HL-60 (cell line): ENCODE measurements at regions not wholly inside any gene's neighbourhood (a gene's known extent, or its start where the extent isn't known, plus 50 kb on each side); places are given as distances from the start of the nearest gene placed in this dataset.
"Not testable (repeated sequence)": the region's sequence is repeated elsewhere in the genome, so short reads cannot be mapped to it uniquely, and the experiment has no call there.

ENCODE experiments used
- DNase-seq, 2 experiments: peaks; one replicate each; pipeline ENCODE4 v3.0.0-alpha.2; 2010 to 2020; ENCODE audit warnings: low read depth in 1 of 2, low spot score in 1 of 2
- H3K27ac ChIP-seq: fragments of 250-450 bp; sonication (Bioruptor Pico); replicated peaks from 2 replicates; pipeline ENCODE4 v1.5.1; 2020; ENCODE audit warnings: mild to moderate bottlenecking, moderate library complexity
- H3K27me3 ChIP-seq: fragments of 250-450 bp; sonication (Bioruptor Pico); 2 replicates; pipeline ENCODE4 v1.5.1; 2021; ENCODE audit warnings: mild to moderate bottlenecking, moderate library complexity; ENCODE audit not compliant: insufficient read depth, poor library complexity, severe bottlenecking
- H3K4me3 ChIP-seq: replicated peaks from 2 replicates; pipeline ENCODE4 v1.5.1; 2011; ENCODE audit warnings: mild to moderate bottlenecking, control low read depth, low read length; ENCODE audit not compliant: insufficient read depth
- CTCF ChIP-seq: IDR thresholded peaks from one replicate; pipeline ENCODE4 v1.5.1; 2011; ENCODE audit warnings: low read length, control low read depth, inconsistent platforms; ENCODE audit not compliant: insufficient read depth
- GABPA ChIP-seq: IDR thresholded peaks from 2 replicates; pipeline ENCODE4 v1.6.1; 2012; ENCODE audit warnings: low read depth
- POLR2AphosphoS5 ChIP-seq: IDR thresholded peaks from 2 replicates; pipeline ENCODE4 v1.6.1; 2012; ENCODE audit warnings: low read depth
- REST ChIP-seq: IDR thresholded peaks from 2 replicates; pipeline ENCODE4 v1.6.1; 2012; ENCODE audit warnings: low read depth; ENCODE audit not compliant: insufficient replicate concordance
- SPI1 ChIP-seq: IDR thresholded peaks from 2 replicates; pipeline ENCODE4 v1.6.1; 2012; ENCODE audit warnings: low read depth, mild to moderate bottlenecking, borderline replicate concordance

- no peak overlapping the region for H3K27ac ChIP-seq
- TF ChIP-seq POLR2AphosphoS5 = no peak
- no peak for TF ChIP-seq REST
- TF ChIP-seq GABPA = no peak
- no peak for TF ChIP-seq SPI1
- no peak for TF ChIP-seq CTCF
- no peaks in the 10 kb centered on the region for H3K27me3 ChIP-seq
- H3K4me3 ChIP-seq = no peak overlapping the region
- DNase-seq = no peak
Observed at GRCh38 chr7:10648289-10648688, 325.4 kb upstream of the PHF14 start.

- not testable (repeated sequence) for H3K27me3 ChIP-seq, H3K4me3 ChIP-seq, DNase-seq, H3K27ac ChIP-seq
Observed at GRCh38 chr7:10649120-10649519, 324.6 kb upstream of the PHF14 start.

- Histone ChIP-seq H3K4me3 (no peak overlapping the region), H3K27me3 (no peaks in the 10 kb centered on the region), H3K27ac (no peak overlapping the region)
- TF ChIP-seq POLR2AphosphoS5 (no peak), SPI1 (no peak), REST (no peak), GABPA (no peak), CTCF (no peak)
- DNase-seq = no peak
Observed at GRCh38 chr7:10655031-10655430, 318.6 kb upstream of the PHF14 start.

GRCh38 chr7:10657201-10657600 is 316.5 kb upstream of the PHF14 start:
- DNase-seq = no peak
- H3K27me3 ChIP-seq = no peaks in the 10 kb centered on the region
- H3K4me3 ChIP-seq = no peak overlapping the region
- H3K27ac ChIP-seq = no peak overlapping the region
- TF ChIP-seq POLR2AphosphoS5 (no peak), GABPA (no peak), SPI1 (no peak), CTCF (no peak), REST (no peak)
